ENCODE measurements at regions not wholly inside any gene's neighbourhood (a gene's known extent, or its start where the extent isn't known, plus 50 kb on each side); places are given as distances from the start of the nearest gene placed in this dataset.

GRCh38 chr5:61620699-61621182 lies 288.7 kb downstream of the ZSWIM6 start:
- dilution Hi-C loops (cut with MboI; ENCODE audit: extremely low pct_ligation_motif_present, low sequenced_read_pairs), result no loop called here

More at GRCh38 chr5:61620699-61621182, 288.7 kb downstream of the ZSWIM6 start:
- intact Hi-C loops (cut with micrococcal nuclease), result no loop called here
- Histone ChIP-seq H3K27ac (ENCODE audit: insufficient read depth, low read depth, low read length) (no peak overlapping the region), H3K4me1 (ENCODE audit: control insufficient read depth, extremely low read depth, insufficient read depth, low read length) (peaks cover 7% of the 10 kb centered on the region), H3K27me3 (ENCODE audit: control insufficient read depth in 2 of 2, insufficient read depth in 2 of 2, low read length in 2 of 2) (peaks cover 0 to 1% of the 10 kb centered on the region in 2 experiments), H2AFZ (ENCODE audit: low read depth, low read length) (no peak overlapping the region), H3K36me3 (ENCODE audit: control insufficient read depth in 2 of 2, extremely low read depth in 1 of 2, insufficient read depth in 2 of 2, low read length in 2 of 2) (no peaks in the 10 kb centered on the region), H3K4me2 (ENCODE audit: insufficient read depth, low read length) (no peak overlapping the region), H3K79me2 (ENCODE audit: control insufficient read depth, insufficient read depth, low read length) (no peaks in the 10 kb centered on the region), H3K4me3 (replicated peaks in 1 of 3; ENCODE audit: insufficient read depth in 1 of 3, low read depth in 1 of 3, low read length in 3 of 3) (no peak overlapping the region), H3K9me3 (replicated peaks; ENCODE audit: control insufficient read depth, insufficient read depth, low read length) (no peaks in the 10 kb centered on the region), H3K9me1 (replicated peaks; ENCODE audit: control insufficient read depth, extremely low read depth, insufficient read depth, low read length) (no peaks in the 10 kb centered on the region), H4K20me1 (replicated peaks; ENCODE audit: control insufficient read depth, extremely low read depth, insufficient read depth, low read length) (no peaks in the 10 kb centered on the region), H3K9ac (replicated peaks; ENCODE audit: extremely low read depth, insufficient read depth, low read length) (no peak overlapping the region)
- BruUV-seq (replicated peaks), result no TSS peak
- FAIRE-seq, result no peak
- POLR2A ChIA-PET, result no interaction called here
- CTCF ChIA-PET, result interaction anchor here (1.1 to 1.6 kb wide), 3 partner anchors 16 to 117 kb away, joined by 3 to 10 read pairs (median 3); no protein-coding TSS in a partner anchor
- DNase-seq (ENCODE audit: low read depth, low spot score), result no peak
- no peak for TF ChIP-seq FOS (IDR thresholded peaks at IDR 0.05; ENCODE audit: borderline replicate concordance, insufficient read depth, low read length)
- no peak for TF ChIP-seq JUN (IDR thresholded peaks at IDR 0.05; ENCODE audit: borderline replicate concordance, insufficient read depth, insufficient read length, low read depth)
- TF ChIP-seq MAX (IDR thresholded peaks at IDR 0.05; ENCODE audit: insufficient read depth, insufficient read length), result no peak
- no peak for TF ChIP-seq POLR2AphosphoS5 (IDR thresholded peaks at IDR 0.05; ENCODE audit: insufficient read depth, low read depth, low read length)
- TF ChIP-seq GATA2 (IDR thresholded peaks at IDR 0.05; ENCODE audit: insufficient read depth, insufficient read length, low read depth, low read length), result no peak
- no peak for TF ChIP-seq POLR2A (IDR thresholded peaks at IDR 0.05; ENCODE audit: low read depth, low read length)
- TF ChIP-seq MYC (IDR thresholded peaks at IDR 0.05; ENCODE audit: low read depth, low read length), result no peak
- TF ChIP-seq CTCF (IDR thresholded peaks at IDR 0.05; ENCODE audit: extremely low read depth in 1 of 2, insufficient read depth in 1 of 2, low read depth in 1 of 2, low read length in 2 of 2), result no peak
- no peak for TF ChIP-seq EZH2 (IDR thresholded peaks at IDR 0.05; ENCODE audit: borderline replicate concordance, low read depth, low read length, severe bottlenecking)
